ENCODE measurements at regions not wholly inside any gene's neighbourhood (a gene's known extent, or its start where the extent isn't known, plus 50 kb on each side); places are given as distances from the start of the nearest gene placed in this dataset.

DNA sequence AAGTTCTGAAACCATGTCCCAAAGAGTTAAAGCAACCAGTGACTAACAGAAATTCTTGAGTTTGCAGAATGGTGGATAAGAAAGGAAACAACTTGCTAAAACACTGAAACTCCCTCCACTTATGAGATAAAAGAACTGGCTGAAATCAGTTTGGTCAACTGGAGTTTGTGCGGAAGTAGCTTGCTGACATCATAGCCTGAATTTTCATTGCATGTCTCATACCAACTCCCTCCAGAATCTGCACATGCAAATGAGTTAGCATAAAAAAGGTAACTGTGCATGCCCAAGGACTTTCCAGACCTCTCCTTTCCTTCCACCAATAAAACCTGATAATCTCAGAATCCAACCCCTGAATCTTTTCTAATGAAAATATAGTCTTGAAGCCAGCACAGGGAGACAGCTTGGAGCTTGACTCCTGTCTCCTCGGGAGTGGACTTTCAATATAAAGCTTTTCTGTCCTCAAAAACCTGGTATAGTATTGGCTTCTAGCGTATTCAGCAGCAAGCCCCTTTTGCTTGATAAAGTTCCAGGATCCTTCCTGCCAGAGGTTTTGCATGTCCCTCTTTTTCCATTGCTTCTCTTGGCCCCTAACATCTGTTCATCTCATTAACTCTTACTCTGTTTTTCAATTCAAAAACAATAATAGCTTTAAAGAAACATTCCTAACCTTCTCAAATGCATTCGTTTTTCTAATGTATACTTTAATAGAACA is 785.8 kb upstream of the ADGRL4 start:
- Histone ChIP-seq H3K4me3 (ENCODE audit: low read length in 3 of 3) (no peak overlapping the region), H3K9me3 (ENCODE audit: control insufficient read depth in 2 of 3, insufficient read depth in 1 of 3, low read length in 3 of 3) (no peaks in the 10 kb centered on the region), H3K36me3 (ENCODE audit: control insufficient read depth in 2 of 3, insufficient read depth in 3 of 3, low read length in 3 of 3) (no peaks in the 10 kb centered on the region), H3K27me3 (ENCODE audit: control insufficient read depth, insufficient read depth, low read length) (no peaks in the 10 kb centered on the region), H3K4me1 (ENCODE audit: control insufficient read depth in 2 of 3, insufficient read depth in 2 of 3, low read depth in 1 of 3, low read length in 3 of 3) (no peaks in the 10 kb centered on the region), H3K27ac (ENCODE audit: low read depth in 2 of 2, low read length in 2 of 2) (no peak overlapping the region), H3K9ac (ENCODE audit: low read length in 3 of 3) (no peak overlapping the region)
- no peak for DNase-seq
- no peak for FAIRE-seq
- TF ChIP-seq, protein P1, sequence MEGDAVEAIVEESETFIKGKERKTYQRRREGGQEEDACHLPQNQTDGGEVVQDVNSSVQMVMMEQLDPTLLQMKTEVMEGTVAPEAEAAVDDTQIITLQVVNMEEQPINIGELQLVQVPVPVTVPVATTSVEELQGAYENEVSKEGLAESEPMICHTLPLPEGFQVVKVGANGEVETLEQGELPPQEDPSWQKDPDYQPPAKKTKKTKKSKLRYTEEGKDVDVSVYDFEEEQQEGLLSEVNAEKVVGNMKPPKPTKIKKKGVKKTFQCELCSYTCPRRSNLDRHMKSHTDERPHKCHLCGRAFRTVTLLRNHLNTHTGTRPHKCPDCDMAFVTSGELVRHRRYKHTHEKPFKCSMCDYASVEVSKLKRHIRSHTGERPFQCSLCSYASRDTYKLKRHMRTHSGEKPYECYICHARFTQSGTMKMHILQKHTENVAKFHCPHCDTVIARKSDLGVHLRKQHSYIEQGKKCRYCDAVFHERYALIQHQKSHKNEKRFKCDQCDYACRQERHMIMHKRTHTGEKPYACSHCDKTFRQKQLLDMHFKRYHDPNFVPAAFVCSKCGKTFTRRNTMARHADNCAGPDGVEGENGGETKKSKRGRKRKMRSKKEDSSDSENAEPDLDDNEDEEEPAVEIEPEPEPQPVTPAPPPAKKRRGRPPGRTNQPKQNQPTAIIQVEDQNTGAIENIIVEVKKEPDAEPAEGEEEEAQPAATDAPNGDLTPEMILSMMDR (IDR thresholded peaks at IDR 0.05; ENCODE audit: borderline replicate concordance, extremely low read depth, insufficient read depth): no peak
- intact Hi-C loops (cut with DNase I): no loop called here

DNA sequence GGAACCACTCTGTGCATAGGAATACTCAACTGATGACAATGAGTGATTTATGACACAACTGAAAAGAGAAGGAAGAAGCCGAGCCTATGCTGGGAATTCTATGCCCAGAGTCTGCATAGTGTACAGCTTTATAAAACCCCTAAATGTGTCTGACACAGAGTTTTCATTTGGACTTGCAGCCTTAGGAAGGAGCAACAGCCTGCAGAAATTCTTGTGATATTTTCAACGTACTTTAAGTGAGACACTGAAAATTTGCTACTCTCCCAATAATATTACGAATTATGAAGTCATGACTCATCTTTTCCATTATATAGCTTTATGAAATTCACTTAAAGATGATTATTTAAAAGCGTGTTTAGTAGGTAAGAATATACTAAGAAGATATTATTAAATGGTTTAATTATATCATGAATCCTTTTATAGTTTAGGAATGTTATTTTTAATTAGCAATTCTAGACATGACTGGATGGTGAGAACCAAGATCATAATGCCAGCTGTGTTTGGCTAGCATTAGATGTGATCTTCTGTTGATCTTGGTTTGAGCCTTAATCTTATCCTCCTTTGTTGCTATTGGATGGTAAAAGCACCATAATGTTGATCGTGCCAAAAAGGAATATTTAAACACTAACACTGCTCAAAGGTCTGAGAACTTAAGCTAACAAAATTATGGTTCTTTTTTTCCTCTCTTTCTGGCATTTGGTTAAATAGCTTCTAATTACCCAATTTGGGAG is 785.1 kb upstream of the ADGRL4 start:
- Histone ChIP-seq H3K4me3 (ENCODE audit: low read length in 3 of 3) (no peak overlapping the region), H3K27me3 (ENCODE audit: control insufficient read depth, insufficient read depth, low read length) (no peaks in the 10 kb centered on the region), H3K36me3 (ENCODE audit: control insufficient read depth in 2 of 3, insufficient read depth in 3 of 3, low read length in 3 of 3) (no peaks in the 10 kb centered on the region), H3K9me3 (ENCODE audit: control insufficient read depth in 2 of 3, insufficient read depth in 1 of 3, low read length in 3 of 3) (no peaks in the 10 kb centered on the region), H3K4me1 (ENCODE audit: control insufficient read depth in 2 of 3, insufficient read depth in 2 of 3, low read depth in 1 of 3, low read length in 3 of 3) (no peaks in the 10 kb centered on the region), H3K27ac (ENCODE audit: low read depth in 2 of 2, low read length in 2 of 2) (no peak overlapping the region), H3K9ac (ENCODE audit: low read length in 3 of 3) (no peak overlapping the region)
- TF ChIP-seq, protein P1 (IDR thresholded peaks at IDR 0.05; ENCODE audit: borderline replicate concordance, extremely low read depth, insufficient read depth): no peak
- no peak for DNase-seq
- FAIRE-seq: no peak
- intact Hi-C loops (cut with DNase I): no loop called here

DNA sequence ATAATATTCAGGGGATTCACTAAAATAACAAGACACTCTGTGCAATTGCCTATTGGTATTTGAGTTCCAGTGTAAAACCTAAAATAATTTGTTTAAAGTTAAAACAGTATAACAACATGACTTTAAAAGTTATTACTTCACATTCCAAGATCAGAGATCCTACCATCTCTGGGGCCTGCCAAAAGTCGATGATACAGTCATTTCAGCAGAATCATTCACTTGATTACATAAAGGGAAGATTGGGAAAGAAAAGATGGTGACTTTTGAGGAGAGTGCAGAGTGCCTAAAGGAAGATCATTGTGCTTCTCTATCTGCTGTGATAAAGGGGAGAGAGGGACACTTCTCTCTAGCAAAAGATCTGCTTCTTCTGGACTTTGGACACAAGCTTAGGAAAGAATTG is 784.4 kb upstream of the ADGRL4 start:
- H3K4me1 ChIP-seq (ENCODE audit: control insufficient read depth in 2 of 3, insufficient read depth in 2 of 3, low read depth in 1 of 3, low read length in 3 of 3): no peaks in the 10 kb centered on the region
- H3K27me3 ChIP-seq (ENCODE audit: control insufficient read depth, insufficient read depth, low read length): no peaks in the 10 kb centered on the region
- intact Hi-C loops (cut with DNase I): no loop called here
- TF ChIP-seq, protein P1 (IDR thresholded peaks at IDR 0.05; ENCODE audit: borderline replicate concordance, extremely low read depth, insufficient read depth): no peak
- no peak overlapping the region for H3K9ac ChIP-seq (ENCODE audit: low read length in 3 of 3)
- H3K4me3 ChIP-seq (ENCODE audit: low read length in 3 of 3): no peak overlapping the region
- FAIRE-seq: no peak
- H3K36me3 ChIP-seq (ENCODE audit: control insufficient read depth in 2 of 3, insufficient read depth in 3 of 3, low read length in 3 of 3): no peaks in the 10 kb centered on the region
- DNase-seq: no peak
- H3K27ac ChIP-seq (ENCODE audit: low read depth in 2 of 2, low read length in 2 of 2): no peak overlapping the region
- H3K9me3 ChIP-seq (ENCODE audit: control insufficient read depth in 2 of 3, insufficient read depth in 1 of 3, low read length in 3 of 3): no peaks in the 10 kb centered on the region

All from kidney (tissue), 13 donors.